ENCODE measurements at regions not wholly inside any gene's neighbourhood (a gene's known extent, or its start where the extent isn't known, plus 50 kb on each side); places are given as distances from the start of the nearest gene placed in this dataset.
"Not testable (repeated sequence)": the region's sequence is repeated elsewhere in the genome, so short reads cannot be mapped to it uniquely, and the experiment has no call there.

- no peak for DNase-seq
Observed at GRCh38 chr14:43795600-43796228, 711.4 kb downstream of the FSCB start.

- no peak for DNase-seq
Observed at GRCh38 chr14:43793579-43793978, 713.5 kb downstream of the FSCB start.

DNA sequence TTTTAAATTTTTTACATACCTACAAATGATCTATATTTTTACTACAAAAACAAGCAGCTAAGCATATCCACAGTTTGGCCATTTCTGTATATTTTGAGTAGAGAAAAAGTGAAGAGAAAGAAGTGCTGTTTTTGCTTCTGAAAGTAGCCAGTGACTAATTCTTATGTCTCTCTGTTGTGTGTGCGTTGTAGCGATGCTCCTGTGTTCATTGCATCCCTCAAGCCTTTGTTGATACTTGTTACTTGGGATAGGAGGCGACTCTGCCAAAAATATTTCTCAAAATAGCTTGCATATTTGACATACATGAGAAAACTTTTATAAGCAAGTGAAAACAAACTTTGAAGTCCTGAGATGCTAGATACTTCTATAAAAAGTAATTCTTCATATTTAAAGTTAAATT is 714.1 kb downstream of the FSCB start:
- DNase-seq: no peak

- DNase-seq: no peak
Observed at GRCh38 chr14:43790681-43791080, 716.4 kb downstream of the FSCB start.

DNA sequence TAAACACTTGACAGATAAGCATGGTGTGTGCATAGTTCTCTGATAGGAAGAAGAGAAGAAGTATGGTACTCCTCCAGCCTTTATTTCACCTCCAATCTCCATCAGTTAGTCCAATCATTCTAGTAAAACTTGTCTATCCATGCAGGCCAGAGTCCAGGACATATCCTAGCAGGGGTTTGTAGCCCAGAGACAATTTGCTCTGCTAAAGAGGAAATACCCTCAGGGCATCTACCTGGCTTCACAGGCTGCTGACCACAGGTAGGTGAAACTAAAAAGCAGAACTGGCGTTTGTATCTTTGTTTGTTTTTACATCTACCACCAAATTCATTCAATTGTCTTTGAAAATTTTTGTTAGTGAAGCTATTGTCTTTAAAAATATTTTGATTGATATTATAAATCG is 717.6 kb downstream of the FSCB start:
- DNase-seq: no peak

GRCh38 chr14:43786066-43786762 is 720.9 kb downstream of the FSCB start:
- DNase-seq: no peak

GRCh38 chr14:43784432-43784831 is 722.7 kb downstream of the FSCB start:
- not testable (repeated sequence) for DNase-seq

- DNase-seq: no peak
Observed at GRCh38 chr14:43778937-43779639, 728.0 kb downstream of the FSCB start.

DNA sequence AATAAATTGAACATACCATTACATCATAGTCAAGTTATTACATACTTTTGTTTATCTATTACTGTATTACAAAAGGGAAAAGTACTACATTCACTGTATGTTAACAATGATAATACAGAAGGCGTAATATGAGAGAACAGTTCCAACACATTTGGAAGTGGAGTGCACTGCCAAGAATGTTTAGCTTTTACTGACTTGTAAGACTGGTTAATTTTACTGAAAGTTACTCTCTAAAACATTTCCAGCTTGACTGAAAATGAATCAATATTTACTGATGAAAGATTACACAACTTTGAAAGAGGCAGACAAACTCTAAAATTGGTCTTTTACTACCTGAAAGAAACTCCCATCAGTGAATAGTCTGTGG is 728.5 kb downstream of the FSCB start:
- DNase-seq: no peak

GRCh38 chr14:43765474-43765873 is 741.6 kb downstream of the FSCB start:
- no peak for DNase-seq

GRCh38 chr14:43764433-43764832 is 742.6 kb downstream of the FSCB start:
- DNase-seq: no peak

- no peak for DNase-seq
Observed at GRCh38 chr14:43755707-43756106, 751.4 kb downstream of the FSCB start.

- DNase-seq: no peak
Observed at GRCh38 chr14:43754838-43755237, 752.2 kb downstream of the FSCB start.

GRCh38 chr14:43745746-43746145 is 761.3 kb downstream of the FSCB start:
- no peak for DNase-seq

DNA sequence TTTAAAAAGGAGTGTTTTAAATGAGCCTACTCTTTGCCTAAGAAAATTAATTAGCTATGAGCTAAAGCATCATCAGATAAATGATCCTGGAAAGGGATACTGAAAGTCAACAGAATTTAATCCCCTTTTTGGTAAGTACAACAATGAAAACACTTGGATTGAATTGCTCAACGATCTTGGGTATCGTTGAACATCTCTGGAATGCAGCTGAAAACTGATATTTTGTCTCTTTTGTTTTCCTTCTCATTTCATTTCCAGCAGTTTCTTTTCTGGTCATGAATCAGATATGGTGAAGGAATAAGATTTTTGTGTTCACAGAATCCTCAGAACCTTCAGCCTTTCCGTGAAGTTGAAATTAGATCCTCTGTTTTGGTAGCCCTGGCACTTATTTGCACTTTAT is 771.2 kb downstream of the FSCB start:
- DNase-seq: no peak

DNA sequence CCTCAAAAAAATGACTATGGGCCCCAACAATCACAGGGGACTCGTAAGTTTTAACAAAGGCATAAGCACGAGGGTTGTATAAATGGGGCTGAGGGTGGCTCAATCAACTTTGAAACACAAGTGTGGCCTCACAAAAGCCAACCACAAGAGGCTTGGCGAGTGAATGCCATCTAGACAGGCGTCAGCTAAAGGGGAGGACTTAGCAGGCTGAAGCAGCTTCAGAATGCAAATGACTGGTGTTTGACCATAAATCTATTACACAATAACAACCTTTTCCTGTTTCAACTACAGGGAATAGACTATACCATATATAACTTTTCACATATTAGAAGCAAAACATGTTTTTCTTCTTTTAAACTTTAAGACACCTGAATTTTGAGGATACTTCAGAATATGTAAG is 777.9 kb downstream of the FSCB start:
- no peak for DNase-seq

GRCh38 chr14:43706900-43707299 is 800.2 kb downstream of the FSCB start:
- DNase-seq: no peak

GRCh38 chr14:43698561-43699284 is 808.4 kb downstream of the FSCB start:
- DNase-seq: not testable (repeated sequence)

- no peak for DNase-seq
Observed at GRCh38 chr14:43697003-43697402, 810.1 kb downstream of the FSCB start.

DNA sequence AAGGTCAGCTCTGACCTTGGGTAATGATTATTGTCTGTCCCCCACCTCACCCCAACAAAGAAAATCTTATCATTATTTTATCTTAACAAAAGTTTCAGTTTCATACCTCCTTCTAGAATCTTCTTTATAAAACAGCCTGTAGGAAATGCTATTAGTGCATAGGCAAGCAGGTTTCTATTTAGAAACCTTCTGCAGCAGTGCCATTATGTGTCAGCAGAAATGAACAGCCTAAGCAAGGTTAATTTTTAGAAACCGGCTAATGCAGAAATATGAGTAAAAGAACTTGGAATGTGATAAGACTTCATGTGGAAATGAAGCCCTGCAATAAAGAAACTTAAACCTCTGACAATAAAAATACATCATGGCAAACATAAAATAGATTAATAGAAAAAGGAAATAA is 814.4 kb downstream of the FSCB start:
- DNase-seq: no peak

DNA sequence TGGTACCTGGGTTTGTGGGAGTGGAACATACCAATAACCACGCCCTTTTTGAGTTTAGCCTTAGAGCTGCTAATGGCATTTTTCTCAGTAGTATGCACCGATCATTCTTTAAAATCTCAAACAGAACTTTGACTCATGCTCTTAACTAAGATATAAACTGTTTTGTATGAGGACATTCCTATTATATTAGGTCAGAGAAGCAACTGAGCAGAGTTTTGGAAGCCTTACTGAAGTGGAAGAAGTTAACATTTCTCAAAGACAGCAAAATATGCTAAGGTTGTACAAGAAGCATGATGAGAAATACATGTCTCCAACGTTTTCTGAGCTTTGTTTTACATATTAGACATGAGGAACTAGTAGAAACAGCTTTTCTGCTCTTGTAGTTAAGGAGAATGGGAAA is 819.2 kb downstream of the FSCB start:
- no peak for DNase-seq

GRCh38 chr14:43677581-43677980 is 829.5 kb downstream of the FSCB start:
- DNase-seq: no peak

DNA sequence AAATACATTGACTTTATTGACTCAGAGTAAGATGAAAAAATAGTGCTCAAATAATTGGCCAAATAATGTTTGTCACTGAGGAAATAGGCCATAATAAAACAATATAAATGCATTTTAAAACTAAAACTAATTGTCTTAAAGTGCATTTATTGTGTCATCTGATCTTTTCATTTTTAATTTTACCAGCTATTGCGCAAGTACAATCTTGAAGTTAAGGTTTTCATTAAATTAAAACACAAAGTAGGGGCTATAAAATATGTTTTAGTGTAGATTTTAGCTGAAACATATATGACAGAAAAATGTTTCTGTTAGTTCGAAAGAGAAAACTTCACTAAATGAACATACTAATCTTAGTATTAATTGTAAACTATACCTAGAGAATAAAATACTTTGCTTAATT is 832.8 kb downstream of the FSCB start:
- DNase-seq: no peak
